ENCODE measurements at regions not wholly inside any gene's neighbourhood (a gene's known extent, or its start where the extent isn't known, plus 50 kb on each side); places are given as distances from the start of the nearest gene placed in this dataset.

- no peak overlapping the region for H3K27ac Mint-ChIP-seq
- ChIA-PET CTCF (no interaction called here), POLR2A (no interaction called here)
- no peaks in the 10 kb centered on the region for H3K4me1 Mint-ChIP-seq
- DNase-seq: no peak
- no peaks in the 10 kb centered on the region for H3K36me3 Mint-ChIP-seq (ENCODE audit: low read depth)
- H3K9me3 Mint-ChIP-seq: peaks cover 7% of the 10 kb centered on the region
- no peak overlapping the region for H3K4me3 Mint-ChIP-seq
- H3K27me3 Mint-ChIP-seq: no peaks in the 10 kb centered on the region
Measured at GRCh38 chr7:85875398-85875797, 688.5 kb upstream of the SEMA3D start.

- POLR2A ChIA-PET: no interaction called here
- no peak for DNase-seq
- Mint-ChIP-seq H3K4me3 (no peak overlapping the region), H3K9me3 (peaks cover 13% of the 10 kb centered on the region), H3K27me3 (no peaks in the 10 kb centered on the region), H3K27ac (no peak overlapping the region), H3K36me3 (ENCODE audit: low read depth) (no peaks in the 10 kb centered on the region), H3K4me1 (no peaks in the 10 kb centered on the region)
- CTCF ChIA-PET: no interaction called here
Measured at GRCh38 chr7:85866540-85866939, 679.7 kb upstream of the SEMA3D start.

GRCh38 chr7:85851571-85852193 is 664.8 kb upstream of the SEMA3D start:
- H3K4me3 Mint-ChIP-seq: no peak overlapping the region
- H3K36me3 Mint-ChIP-seq (ENCODE audit: low read depth): no peaks in the 10 kb centered on the region
- no peaks in the 10 kb centered on the region for H3K27me3 Mint-ChIP-seq
- H3K27ac Mint-ChIP-seq: no peak overlapping the region
- H3K4me1 Mint-ChIP-seq: no peaks in the 10 kb centered on the region
- CTCF ChIA-PET: no interaction called here
- POLR2A ChIA-PET: no interaction called here
- no peak for DNase-seq
- H3K9me3 Mint-ChIP-seq: no peaks in the 10 kb centered on the region

- H3K27ac Mint-ChIP-seq: no peak overlapping the region
- H3K9me3 Mint-ChIP-seq: no peaks in the 10 kb centered on the region
- H3K36me3 Mint-ChIP-seq (ENCODE audit: low read depth): no peaks in the 10 kb centered on the region
- CTCF ChIA-PET: no interaction called here
- POLR2A ChIA-PET: no interaction called here
- no peaks in the 10 kb centered on the region for H3K27me3 Mint-ChIP-seq
- no peak overlapping the region for H3K4me3 Mint-ChIP-seq
- no peak for DNase-seq
- H3K4me1 Mint-ChIP-seq: no peaks in the 10 kb centered on the region
Measured at GRCh38 chr7:85850381-85850780, 663.5 kb upstream of the SEMA3D start.

- H3K27me3 Mint-ChIP-seq: no peaks in the 10 kb centered on the region
- H3K36me3 Mint-ChIP-seq (ENCODE audit: low read depth): no peaks in the 10 kb centered on the region
- ChIA-PET CTCF (no interaction called here), POLR2A (no interaction called here)
- no peaks in the 10 kb centered on the region for H3K4me1 Mint-ChIP-seq
- no peak for DNase-seq
- H3K9me3 Mint-ChIP-seq: no peaks in the 10 kb centered on the region
- no peak overlapping the region for H3K4me3 Mint-ChIP-seq
- H3K27ac Mint-ChIP-seq: no peak overlapping the region
Measured at GRCh38 chr7:85840554-85840953, 653.7 kb upstream of the SEMA3D start.

- Mint-ChIP-seq H3K36me3 (ENCODE audit: low read depth) (no peaks in the 10 kb centered on the region), H3K4me1 (no peaks in the 10 kb centered on the region), H3K9me3 (no peaks in the 10 kb centered on the region), H3K4me3 (no peak overlapping the region), H3K27ac (no peak overlapping the region), H3K27me3 (no peaks in the 10 kb centered on the region)
- ChIA-PET CTCF (no interaction called here), POLR2A (no interaction called here)
- no peak for DNase-seq
Measured at GRCh38 chr7:85833066-85833465, 646.2 kb upstream of the SEMA3D start.

- no peak overlapping the region for H3K27ac Mint-ChIP-seq
- DNase-seq: no peak
- H3K27me3 Mint-ChIP-seq: no peaks in the 10 kb centered on the region
- no peaks in the 10 kb centered on the region for H3K9me3 Mint-ChIP-seq
- no peaks in the 10 kb centered on the region for H3K36me3 Mint-ChIP-seq (ENCODE audit: low read depth)
- H3K4me1 Mint-ChIP-seq: no peaks in the 10 kb centered on the region
- POLR2A ChIA-PET: no interaction called here
- no peak overlapping the region for H3K4me3 Mint-ChIP-seq
- CTCF ChIA-PET: no interaction called here
Measured at GRCh38 chr7:85830982-85831381, 644.1 kb upstream of the SEMA3D start.

- H3K4me3 Mint-ChIP-seq: no peak overlapping the region
- H3K9me3 Mint-ChIP-seq: no peaks in the 10 kb centered on the region
- no peak overlapping the region for H3K27ac Mint-ChIP-seq
- DNase-seq: no peak
- no peaks in the 10 kb centered on the region for H3K4me1 Mint-ChIP-seq
- H3K36me3 Mint-ChIP-seq (ENCODE audit: low read depth): no peaks in the 10 kb centered on the region
- no peaks in the 10 kb centered on the region for H3K27me3 Mint-ChIP-seq
- POLR2A ChIA-PET: no interaction called here
- CTCF ChIA-PET: no interaction called here
Measured at GRCh38 chr7:85829817-85830432, 643.1 kb upstream of the SEMA3D start.

GRCh38 chr7:85829176-85829575 is 642.3 kb upstream of the SEMA3D start:
- Mint-ChIP-seq H3K4me1 (no peaks in the 10 kb centered on the region), H3K27me3 (no peaks in the 10 kb centered on the region), H3K36me3 (ENCODE audit: low read depth) (no peaks in the 10 kb centered on the region), H3K27ac (no peak overlapping the region), H3K4me3 (no peak overlapping the region), H3K9me3 (no peaks in the 10 kb centered on the region)
- DNase-seq: no peak
- POLR2A ChIA-PET: no interaction called here
- CTCF ChIA-PET: no interaction called here

- POLR2A ChIA-PET: no interaction called here
- H3K4me1 Mint-ChIP-seq: no peaks in the 10 kb centered on the region
- H3K9me3 Mint-ChIP-seq: no peaks in the 10 kb centered on the region
- H3K27ac Mint-ChIP-seq: no peak overlapping the region
- no peaks in the 10 kb centered on the region for H3K36me3 Mint-ChIP-seq (ENCODE audit: low read depth)
- no peaks in the 10 kb centered on the region for H3K27me3 Mint-ChIP-seq
- DNase-seq: no peak
- H3K4me3 Mint-ChIP-seq: no peak overlapping the region
- CTCF ChIA-PET: no interaction called here
Measured at GRCh38 chr7:85828614-85829013, 641.8 kb upstream of the SEMA3D start.

- CTCF ChIA-PET: no interaction called here
- H3K27me3 Mint-ChIP-seq: no peaks in the 10 kb centered on the region
- no peak overlapping the region for H3K4me3 Mint-ChIP-seq
- H3K36me3 Mint-ChIP-seq (ENCODE audit: low read depth): no peaks in the 10 kb centered on the region
- no peaks in the 10 kb centered on the region for H3K4me1 Mint-ChIP-seq
- no peaks in the 10 kb centered on the region for H3K9me3 Mint-ChIP-seq
- no peak for DNase-seq
- POLR2A ChIA-PET: no interaction called here
- H3K27ac Mint-ChIP-seq: no peak overlapping the region
Measured at GRCh38 chr7:85823396-85824080, 636.7 kb upstream of the SEMA3D start.

GRCh38 chr7:85821926-85822325 is 635.1 kb upstream of the SEMA3D start:
- Mint-ChIP-seq H3K27me3 (no peaks in the 10 kb centered on the region), H3K4me3 (no peak overlapping the region), H3K4me1 (no peaks in the 10 kb centered on the region), H3K9me3 (no peaks in the 10 kb centered on the region), H3K36me3 (ENCODE audit: low read depth) (no peaks in the 10 kb centered on the region), H3K27ac (no peak overlapping the region)
- POLR2A ChIA-PET: no interaction called here
- CTCF ChIA-PET: no interaction called here
- no peak for DNase-seq

GRCh38 chr7:85820702-85821443 is 634.0 kb upstream of the SEMA3D start:
- Mint-ChIP-seq H3K36me3 (ENCODE audit: low read depth) (no peaks in the 10 kb centered on the region), H3K4me1 (no peaks in the 10 kb centered on the region), H3K27ac (no peak overlapping the region), H3K27me3 (no peaks in the 10 kb centered on the region), H3K9me3 (no peaks in the 10 kb centered on the region), H3K4me3 (no peak overlapping the region)
- POLR2A ChIA-PET: no interaction called here
- CTCF ChIA-PET: no interaction called here
- DNase-seq: no peak

Measured in activated CD4-positive, alpha-beta T cell treated with anti-CD3 and anti-CD28 coated beads, Interleukin-2, amount 10 ng/mL, durations not matched to agents 7 days and 5 days (primary cell).